Stomach (tissue), 4 donors: ENCODE measurements at regions not wholly inside any gene's neighbourhood (a gene's known extent, or its start where the extent isn't known, plus 50 kb on each side); places are given as distances from the start of the nearest gene placed in this dataset.

ENCODE experiments used
- EP300 ChIP-seq: sonication (generic); formaldehyde crosslinking; IDR thresholded peaks from one replicate; pipeline ENCODE4 v1.6.1; 2017; ENCODE audit warnings: antibody characterized with exemption
- POLR2A ChIP-seq, 4 donors: fragments of 450-650 bp; IDR thresholded peaks; one replicate each; pipeline ENCODE4 v1.6.1; 2016; ENCODE audit warnings: antibody characterized with exemption in 4 of 4, control low read depth in 2 of 4, mild to moderate bottlenecking in 1 of 4, moderate library complexity in 1 of 4

DNA sequence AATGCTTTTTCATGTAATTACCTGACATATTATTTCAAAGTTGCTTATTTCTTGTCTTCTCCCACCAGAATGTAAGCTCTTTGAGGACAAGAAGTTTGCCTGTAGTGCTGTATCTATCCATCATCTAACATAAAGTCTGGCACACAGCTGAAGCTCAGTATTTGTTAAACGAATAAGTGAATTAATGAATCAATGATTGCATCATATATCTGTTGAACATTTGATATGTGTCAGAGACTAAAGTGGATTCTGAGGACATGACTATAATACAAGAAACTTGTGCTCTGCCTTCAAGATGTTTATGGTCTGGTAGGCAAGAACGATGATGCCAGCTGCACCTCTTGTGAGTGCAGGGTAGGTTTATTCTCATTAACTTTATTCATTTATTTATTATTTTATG is 115.4 kb upstream of the SCAF11 start:
- no peak for TF ChIP-seq POLR2A (IDR thresholded peaks at IDR 0.05)
- TF ChIP-seq EP300 = no peak
